ENCODE measurements at regions not wholly inside any gene's neighbourhood (a gene's known extent, or its start where the extent isn't known, plus 50 kb on each side); places are given as distances from the start of the nearest gene placed in this dataset.

DNA sequence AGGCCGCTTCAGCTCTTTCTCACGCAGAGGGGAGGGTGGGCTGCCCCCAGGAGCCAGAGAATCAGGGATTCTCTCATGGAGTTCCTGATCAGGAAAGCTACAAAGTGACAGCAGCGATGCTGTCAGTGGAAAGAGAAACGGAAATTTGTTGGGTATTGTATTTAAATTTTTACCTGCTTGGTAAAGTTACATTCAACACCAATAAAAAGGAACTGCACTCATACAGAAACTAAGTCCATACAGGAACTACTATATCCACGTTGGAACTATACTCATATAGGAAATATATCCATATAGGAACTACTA lies 325.5 kb upstream of the IRX4 start:
- H3K4me1 ChIP-seq (ENCODE audit: control extremely low read depth in 1 of 4, control insufficient read depth in 4 of 4, insufficient read depth in 4 of 4, low read length in 3 of 4), result no peaks in the 10 kb centered on the region
- no peak for DNase-seq
- CTCF ChIA-PET, result no interaction called here
- 19% methylated on average over 2 of the region's 5 CpGs for WGBS (ENCODE audit: insufficient coverage)
- peaks cover 0 to 15% (median 3%) of the 10 kb centered on the region in 5 experiments for H3K27me3 ChIP-seq (replicated peaks in 2 of 5; ENCODE audit: control insufficient read depth in 4 of 5, insufficient read depth in 5 of 5, low read length in 4 of 5)
- H3K27ac ChIP-seq (ENCODE audit: insufficient read depth in 1 of 2, low read depth in 1 of 2, low read length in 2 of 2, poor library complexity in 1 of 2, severe bottlenecking in 2 of 2), result no peak overlapping the region
- H3K9me3 ChIP-seq (ENCODE audit: control extremely low read depth in 1 of 5, control insufficient read depth in 4 of 5, insufficient read depth in 2 of 5, low read depth in 1 of 5, low read length in 4 of 5), result no peaks in the 10 kb centered on the region
- no peaks in the 10 kb centered on the region for H3K36me3 ChIP-seq (ENCODE audit: control insufficient read depth in 4 of 4, insufficient read depth in 4 of 4, low read length in 3 of 4)
- H3K4me3 ChIP-seq (ENCODE audit: control insufficient read depth in 1 of 7, extremely low read depth in 1 of 7, insufficient read depth in 4 of 7, low read depth in 2 of 7, low read length in 6 of 7), result no peak overlapping the region
- POLR2A ChIA-PET, result no interaction called here

GRCh38 chr5:2207416-2208238 lies 324.9 kb upstream of the IRX4 start:
- ChIA-PET CTCF (no interaction called here), POLR2A (no interaction called here)
- Histone ChIP-seq H3K27ac (ENCODE audit: insufficient read depth in 1 of 2, low read depth in 1 of 2, low read length in 2 of 2, poor library complexity in 1 of 2, severe bottlenecking in 2 of 2) (no peak overlapping the region), H3K4me1 (ENCODE audit: control extremely low read depth in 1 of 4, control insufficient read depth in 4 of 4, insufficient read depth in 4 of 4, low read length in 3 of 4) (no peaks in the 10 kb centered on the region), H3K4me3 (ENCODE audit: control insufficient read depth in 1 of 7, extremely low read depth in 1 of 7, insufficient read depth in 4 of 7, low read depth in 2 of 7, low read length in 6 of 7) (no peak overlapping the region), H3K36me3 (ENCODE audit: control insufficient read depth in 4 of 4, insufficient read depth in 4 of 4, low read length in 3 of 4) (no peaks in the 10 kb centered on the region), H3K27me3 (replicated peaks in 2 of 5; ENCODE audit: control insufficient read depth in 4 of 5, insufficient read depth in 5 of 5, low read length in 4 of 5) (peaks cover 0 to 15% (median 3%) of the 10 kb centered on the region in 5 experiments), H3K9me3 (ENCODE audit: control extremely low read depth in 1 of 5, control insufficient read depth in 4 of 5, insufficient read depth in 2 of 5, low read depth in 1 of 5, low read length in 4 of 5) (peaks cover 0 to 1% (median 0%) of the 10 kb centered on the region in 5 experiments)
- 57% methylated on average over 22 of the region's 25 CpGs for WGBS (ENCODE audit: insufficient coverage)
- DNase-seq, result no peak

GRCh38 chr5:2207109-2207399 lies 324.3 kb upstream of the IRX4 start:
- POLR2A ChIA-PET, result no interaction called here

DNA sequence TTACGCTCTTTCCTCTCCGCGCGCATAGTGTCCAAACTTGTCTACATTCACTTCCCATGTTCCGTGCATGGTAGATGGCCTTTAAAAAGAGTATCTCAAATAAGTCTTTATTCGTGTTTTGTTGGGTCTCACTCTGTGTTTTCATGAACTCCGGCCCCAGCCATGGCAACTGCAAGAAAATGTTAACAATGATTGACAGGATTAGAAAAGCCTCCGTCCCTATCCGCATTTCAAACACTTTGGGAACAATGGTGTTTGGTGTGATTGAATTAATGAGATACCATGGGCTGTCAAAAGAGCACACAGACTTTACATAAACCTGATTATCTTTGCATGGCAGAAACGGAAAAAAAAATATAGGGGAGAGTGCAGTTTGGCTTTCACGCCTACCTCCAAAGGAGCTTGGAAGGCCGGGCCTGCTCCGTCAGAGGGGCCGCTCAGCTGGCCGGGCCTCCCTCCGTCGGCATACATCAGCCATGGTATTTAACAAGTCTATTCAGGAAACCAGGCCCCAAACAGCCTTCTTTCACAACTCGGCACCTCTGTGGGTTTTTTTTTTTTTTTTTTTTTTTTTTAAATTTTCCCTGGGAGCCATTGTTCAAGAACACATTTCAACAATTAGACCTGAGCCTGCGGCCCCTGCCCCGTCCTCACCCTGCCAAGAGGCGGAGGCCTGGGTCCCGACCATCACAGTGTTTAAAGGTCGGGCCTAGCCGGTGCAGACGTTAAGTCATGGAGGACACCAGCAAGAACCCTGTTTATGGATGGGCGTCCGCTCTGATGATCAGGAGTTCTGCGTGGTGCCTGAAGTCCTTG lies 323.8 kb upstream of the IRX4 start:
- ChIA-PET CTCF (no interaction called here), POLR2A (no interaction called here)
- no peak for DNase-seq
- Histone ChIP-seq H3K4me3 (ENCODE audit: control insufficient read depth in 1 of 7, extremely low read depth in 1 of 7, insufficient read depth in 4 of 7, low read depth in 2 of 7, low read length in 6 of 7) (no peak overlapping the region), H3K36me3 (ENCODE audit: control insufficient read depth in 4 of 4, insufficient read depth in 4 of 4, low read length in 3 of 4) (no peaks in the 10 kb centered on the region), H3K4me1 (ENCODE audit: control extremely low read depth in 1 of 4, control insufficient read depth in 4 of 4, insufficient read depth in 4 of 4, low read length in 3 of 4) (no peaks in the 10 kb centered on the region), H3K27me3 (replicated peaks in 2 of 5; ENCODE audit: control insufficient read depth in 4 of 5, insufficient read depth in 5 of 5, low read length in 4 of 5) (peaks cover 0 to 15% (median 3%) of the 10 kb centered on the region in 5 experiments), H3K9me3 (ENCODE audit: control extremely low read depth in 1 of 5, control insufficient read depth in 4 of 5, insufficient read depth in 2 of 5, low read depth in 1 of 5, low read length in 4 of 5) (peaks cover 0 to 1% (median 0%) of the 10 kb centered on the region in 5 experiments), H3K27ac (ENCODE audit: insufficient read depth in 1 of 2, low read depth in 1 of 2, low read length in 2 of 2, poor library complexity in 1 of 2, severe bottlenecking in 2 of 2) (no peak overlapping the region)
- 69% methylated on average over 22 of the region's 28 CpGs for WGBS (ENCODE audit: insufficient coverage)

More at GRCh38 chr5:2207109-2207399, 324.3 kb upstream of the IRX4 start:
- peaks cover 0 to 1% (median 0%) of the 10 kb centered on the region in 5 experiments for H3K9me3 ChIP-seq (ENCODE audit: control extremely low read depth in 1 of 5, control insufficient read depth in 4 of 5, insufficient read depth in 2 of 5, low read depth in 1 of 5, low read length in 4 of 5)
- DNase-seq, result no peak
- no peak overlapping the region for H3K4me3 ChIP-seq (ENCODE audit: control insufficient read depth in 1 of 7, extremely low read depth in 1 of 7, insufficient read depth in 4 of 7, low read depth in 2 of 7, low read length in 6 of 7)
- 98% methylated on average over 5 of the region's 6 CpGs for WGBS (ENCODE audit: insufficient coverage)
- CTCF ChIA-PET, result no interaction called here
- no peak overlapping the region for H3K27ac ChIP-seq (ENCODE audit: insufficient read depth in 1 of 2, low read depth in 1 of 2, low read length in 2 of 2, poor library complexity in 1 of 2, severe bottlenecking in 2 of 2)
- no peaks in the 10 kb centered on the region for H3K36me3 ChIP-seq (ENCODE audit: control insufficient read depth in 4 of 4, insufficient read depth in 4 of 4, low read length in 3 of 4)
- H3K27me3 ChIP-seq (replicated peaks in 2 of 5; ENCODE audit: control insufficient read depth in 4 of 5, insufficient read depth in 5 of 5, low read length in 4 of 5), result peaks cover 0 to 15% (median 3%) of the 10 kb centered on the region in 5 experiments
- no peaks in the 10 kb centered on the region for H3K4me1 ChIP-seq (ENCODE audit: control extremely low read depth in 1 of 4, control insufficient read depth in 4 of 4, insufficient read depth in 4 of 4, low read length in 3 of 4)

GRCh38 chr5:2205596-2206226 lies 323.0 kb upstream of the IRX4 start:
- no peak overlapping the region for H3K27ac ChIP-seq (ENCODE audit: insufficient read depth in 1 of 2, low read depth in 1 of 2, low read length in 2 of 2, poor library complexity in 1 of 2, severe bottlenecking in 2 of 2)
- H3K36me3 ChIP-seq (ENCODE audit: control insufficient read depth in 4 of 4, insufficient read depth in 4 of 4, low read length in 3 of 4), result no peaks in the 10 kb centered on the region
- peaks cover 0 to 1% (median 0%) of the 10 kb centered on the region in 5 experiments for H3K9me3 ChIP-seq (ENCODE audit: control extremely low read depth in 1 of 5, control insufficient read depth in 4 of 5, insufficient read depth in 2 of 5, low read depth in 1 of 5, low read length in 4 of 5)
- ChIA-PET POLR2A (no interaction called here), CTCF (no interaction called here)
- no peak overlapping the region for H3K4me3 ChIP-seq (ENCODE audit: control insufficient read depth in 1 of 7, extremely low read depth in 1 of 7, insufficient read depth in 4 of 7, low read depth in 2 of 7, low read length in 6 of 7)
- no peak for DNase-seq
- WGBS (ENCODE audit: insufficient coverage), result 94% methylated on average over 34 of the region's 34 CpGs
- H3K4me1 ChIP-seq (ENCODE audit: control extremely low read depth in 1 of 4, control insufficient read depth in 4 of 4, insufficient read depth in 4 of 4, low read length in 3 of 4), result no peaks in the 10 kb centered on the region
- H3K27me3 ChIP-seq (replicated peaks in 2 of 5; ENCODE audit: control insufficient read depth in 4 of 5, insufficient read depth in 5 of 5, low read length in 4 of 5), result peaks cover 0 to 15% (median 3%) of the 10 kb centered on the region in 5 experiments

- H3K4me3 ChIP-seq (ENCODE audit: control insufficient read depth in 1 of 7, extremely low read depth in 1 of 7, insufficient read depth in 4 of 7, low read depth in 2 of 7, low read length in 6 of 7), result no peak overlapping the region
- H3K36me3 ChIP-seq (ENCODE audit: control insufficient read depth in 4 of 4, insufficient read depth in 4 of 4, low read length in 3 of 4), result no peaks in the 10 kb centered on the region
- H3K27ac ChIP-seq (ENCODE audit: insufficient read depth in 1 of 2, low read depth in 1 of 2, low read length in 2 of 2, poor library complexity in 1 of 2, severe bottlenecking in 2 of 2), result no peak overlapping the region
- peaks cover 0 to 20% (median 3%) of the 10 kb centered on the region in 5 experiments for H3K27me3 ChIP-seq (replicated peaks in 2 of 5; ENCODE audit: control insufficient read depth in 4 of 5, insufficient read depth in 5 of 5, low read length in 4 of 5)
- peaks cover 0 to 1% (median 0%) of the 10 kb centered on the region in 5 experiments for H3K9me3 ChIP-seq (ENCODE audit: control extremely low read depth in 1 of 5, control insufficient read depth in 4 of 5, insufficient read depth in 2 of 5, low read depth in 1 of 5, low read length in 4 of 5)
- no peak for DNase-seq
- ChIA-PET POLR2A (no interaction called here), CTCF (no interaction called here)
- no peaks in the 10 kb centered on the region for H3K4me1 ChIP-seq (ENCODE audit: control extremely low read depth in 1 of 4, control insufficient read depth in 4 of 4, insufficient read depth in 4 of 4, low read length in 3 of 4)
- 95% methylated on average over 11 of the region's 14 CpGs for WGBS (ENCODE audit: insufficient coverage)
Observed at GRCh38 chr5:2205185-2205585, 322.5 kb upstream of the IRX4 start.
